ENCODE measurements at regions not wholly inside any gene's neighbourhood (a gene's known extent, or its start where the extent isn't known, plus 50 kb on each side); places are given as distances from the start of the nearest gene placed in this dataset.

DNA sequence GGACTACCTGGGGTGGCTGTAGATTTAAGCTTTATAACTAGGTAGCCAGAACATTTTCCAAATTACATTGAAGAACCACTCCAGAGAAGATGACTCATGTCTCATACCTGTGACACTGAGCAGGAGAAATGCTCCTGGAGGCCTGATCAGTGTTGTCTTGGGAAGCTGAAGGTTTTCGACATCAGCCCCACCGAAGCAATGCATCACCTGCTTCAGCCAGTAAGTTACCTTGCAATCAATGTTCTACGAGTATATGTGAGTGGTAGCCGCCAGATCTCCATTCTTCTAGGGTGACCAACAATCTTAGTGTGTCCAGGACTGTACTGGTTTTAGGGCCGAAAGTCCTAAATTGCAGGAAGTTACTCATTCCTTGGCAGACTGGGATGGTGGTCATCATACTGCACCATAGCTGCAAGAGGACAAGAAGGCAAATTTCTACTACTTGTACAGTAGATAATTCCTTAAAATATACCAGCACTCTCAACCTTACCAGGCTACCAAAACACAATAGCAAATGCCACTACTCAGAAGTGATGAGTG, 109.3 kb upstream of the LINC00305 start:
- H3K27me3 ChIP-seq: no peaks in the 10 kb centered on the region
- no peaks in the 10 kb centered on the region for H3K4me1 ChIP-seq (replicated peaks in 1 of 2)
- no peak overlapping the region for H3K27ac ChIP-seq
- no peaks in the 10 kb centered on the region for H3K36me3 ChIP-seq (replicated peaks in 1 of 2)
- 85 to 94% (median 92%) methylated on average over 5 of the region's 5 CpGs for WGBS, 4 donors
- intact Hi-C loops (cut with DNase I): no loop called here
- DNase-seq: no peak
- no peaks in the 10 kb centered on the region for H3K9me3 ChIP-seq (replicated peaks in 1 of 3)
- H3K4me3 ChIP-seq: no peak overlapping the region
- no peak for TF ChIP-seq POLR2A (IDR thresholded peaks at IDR 0.05)
- TF ChIP-seq, protein P1, sequence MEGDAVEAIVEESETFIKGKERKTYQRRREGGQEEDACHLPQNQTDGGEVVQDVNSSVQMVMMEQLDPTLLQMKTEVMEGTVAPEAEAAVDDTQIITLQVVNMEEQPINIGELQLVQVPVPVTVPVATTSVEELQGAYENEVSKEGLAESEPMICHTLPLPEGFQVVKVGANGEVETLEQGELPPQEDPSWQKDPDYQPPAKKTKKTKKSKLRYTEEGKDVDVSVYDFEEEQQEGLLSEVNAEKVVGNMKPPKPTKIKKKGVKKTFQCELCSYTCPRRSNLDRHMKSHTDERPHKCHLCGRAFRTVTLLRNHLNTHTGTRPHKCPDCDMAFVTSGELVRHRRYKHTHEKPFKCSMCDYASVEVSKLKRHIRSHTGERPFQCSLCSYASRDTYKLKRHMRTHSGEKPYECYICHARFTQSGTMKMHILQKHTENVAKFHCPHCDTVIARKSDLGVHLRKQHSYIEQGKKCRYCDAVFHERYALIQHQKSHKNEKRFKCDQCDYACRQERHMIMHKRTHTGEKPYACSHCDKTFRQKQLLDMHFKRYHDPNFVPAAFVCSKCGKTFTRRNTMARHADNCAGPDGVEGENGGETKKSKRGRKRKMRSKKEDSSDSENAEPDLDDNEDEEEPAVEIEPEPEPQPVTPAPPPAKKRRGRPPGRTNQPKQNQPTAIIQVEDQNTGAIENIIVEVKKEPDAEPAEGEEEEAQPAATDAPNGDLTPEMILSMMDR (IDR thresholded peaks at IDR 0.05): no peak

DNA sequence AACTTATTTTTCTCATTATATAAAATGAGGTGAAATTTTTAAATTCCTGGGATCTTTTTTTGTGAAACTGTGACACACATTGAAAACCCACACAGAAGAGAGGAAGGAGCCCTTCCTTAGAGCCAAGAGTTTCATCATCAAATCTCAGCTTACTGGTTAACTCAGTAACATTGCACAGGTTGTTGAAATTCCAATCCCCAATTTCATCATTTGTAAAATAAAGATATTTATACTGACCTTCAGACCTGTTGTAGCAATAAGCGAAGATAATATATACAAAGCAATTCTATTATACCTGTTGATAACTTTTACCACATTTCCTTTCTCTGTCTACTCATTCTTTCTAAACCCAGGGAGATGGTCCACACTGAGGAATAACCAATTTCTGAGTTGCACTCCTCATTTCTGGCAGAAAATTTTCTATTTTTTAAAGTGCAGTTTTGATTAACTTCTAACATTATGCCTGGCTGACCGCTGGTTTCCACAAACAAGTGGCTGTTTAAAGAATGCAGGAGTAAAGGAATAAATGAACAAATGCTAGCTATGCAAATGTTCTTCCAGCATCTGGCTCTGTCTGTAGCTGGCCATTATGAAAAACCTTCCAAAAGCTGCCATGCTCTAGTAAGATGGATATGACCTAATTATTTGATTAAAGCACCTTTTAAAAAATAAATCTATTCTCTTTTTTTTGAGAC, 105.7 kb upstream of the LINC00305 start:
- DNase-seq: no peak
- H3K9me3 ChIP-seq (replicated peaks in 1 of 3): no peaks in the 10 kb centered on the region
- no peak overlapping the region for H3K4me3 ChIP-seq
- no peaks in the 10 kb centered on the region for H3K4me1 ChIP-seq (replicated peaks in 1 of 2)
- no peaks in the 10 kb centered on the region for H3K27me3 ChIP-seq
- no peaks in the 10 kb centered on the region for H3K36me3 ChIP-seq (replicated peaks in 1 of 2)
- 86 to 91% (median 90%) methylated on average over 2 of the region's 2 CpGs for WGBS, 4 donors
- intact Hi-C loops (cut with DNase I): no loop called here
- H3K27ac ChIP-seq: no peak overlapping the region
- TF ChIP-seq, protein P1 (IDR thresholded peaks at IDR 0.05): no peak
- no peak for TF ChIP-seq POLR2A (IDR thresholded peaks at IDR 0.05)

DNA sequence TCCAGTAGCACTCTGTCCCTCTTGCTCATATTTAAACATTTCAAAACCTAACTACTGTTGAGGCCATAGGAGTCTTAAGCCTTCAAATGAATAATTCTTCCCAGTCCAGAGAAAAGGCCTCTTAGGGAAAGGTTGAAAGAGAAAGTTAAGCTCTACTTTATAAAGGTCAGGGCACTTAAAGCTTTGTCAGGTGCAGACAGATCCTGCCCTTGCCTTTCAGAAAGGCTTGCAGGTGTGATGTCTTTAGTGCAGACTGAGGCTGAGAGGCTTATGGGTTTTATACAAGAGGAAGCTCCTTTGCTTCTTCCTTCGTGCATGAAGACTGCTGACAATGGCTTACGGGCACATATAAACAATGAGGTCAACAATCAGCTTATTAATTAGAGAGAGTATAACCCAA, 105.0 kb upstream of the LINC00305 start:
- 77 to 93% (median 91%) methylated on average over 2 of the region's 2 CpGs for WGBS, 4 donors

DNA sequence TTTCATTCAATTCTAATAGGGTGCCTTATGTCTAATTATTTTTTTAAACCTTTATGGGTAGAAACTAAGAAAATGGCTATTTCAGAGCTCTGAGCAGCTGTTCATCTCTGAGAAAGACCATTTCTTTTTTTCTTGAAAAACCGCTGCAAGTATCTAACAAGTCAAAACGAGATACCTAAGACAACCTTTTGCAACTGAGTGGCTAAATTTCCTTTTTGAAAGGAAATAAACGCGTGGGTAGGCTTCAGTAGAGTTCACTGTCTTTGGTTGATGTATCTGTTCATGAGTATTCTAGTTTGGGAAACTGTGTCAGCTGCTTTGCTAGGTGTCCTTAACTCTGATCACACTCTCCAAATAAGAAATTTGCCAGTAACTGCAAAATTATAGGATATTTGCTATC, 104.3 kb upstream of the LINC00305 start:
- Histone ChIP-seq H3K4me1 (replicated peaks in 1 of 2) (no peaks in the 10 kb centered on the region), H3K4me3 (no peak overlapping the region), H3K27ac (no peak overlapping the region), H3K27me3 (no peaks in the 10 kb centered on the region), H3K36me3 (replicated peaks in 1 of 2) (no peaks in the 10 kb centered on the region), H3K9me3 (replicated peaks in 1 of 3) (no peaks in the 10 kb centered on the region)
- DNase-seq: no peak
- WGBS, 4 donors: 78 to 92% (median 86%) methylated on average over 4 of the region's 4 CpGs
- TF ChIP-seq POLR2A (IDR thresholded peaks at IDR 0.05): no peak
- TF ChIP-seq, protein P1 (IDR thresholded peaks at IDR 0.05): no peak
- intact Hi-C loops (cut with DNase I): no loop called here

More for the DNA sequence above, 105.0 kb upstream of the LINC00305 start:
- Histone ChIP-seq H3K4me1 (replicated peaks in 1 of 2) (no peaks in the 10 kb centered on the region), H3K9me3 (replicated peaks in 1 of 3) (no peaks in the 10 kb centered on the region), H3K36me3 (replicated peaks in 1 of 2) (no peaks in the 10 kb centered on the region), H3K27me3 (no peaks in the 10 kb centered on the region), H3K4me3 (no peak overlapping the region), H3K27ac (no peak overlapping the region)
- TF ChIP-seq, protein P1 (IDR thresholded peaks at IDR 0.05): no peak
- TF ChIP-seq POLR2A (IDR thresholded peaks at IDR 0.05): no peak
- DNase-seq: no peak
- intact Hi-C loops (cut with DNase I): no loop called here

Data from adrenal gland (tissue), 9 donors.